ENCODE measurements at regions not wholly inside any gene's neighbourhood (a gene's known extent, or its start where the extent isn't known, plus 50 kb on each side); places are given as distances from the start of the nearest gene placed in this dataset.
A peak's percentile ranks its signal among the peaks of the same experiment; 100 is the strongest.

GRCh38 chr9:36765468-36766341, 193.0 kb downstream of the MELK start (continued):
- TF ChIP-seq ZNF646 (CRISPR knock-in tag; IDR thresholded peaks at IDR 0.05), result peak; percentile 24; the same call in 1 of the 2 replicates
- TF ChIP-seq KDM5A (IDR thresholded peaks at IDR 0.05; ENCODE audit: borderline replicate concordance, low read length), result no peak
- TF ChIP-seq DR1 (CRISPR knock-in tag; IDR thresholded peaks at IDR 0.05), result peak; percentile 57
- peak; percentile 66; the same call in 1 of the 2 replicates for TF ChIP-seq ZFP90 (CRISPR knock-in tag; IDR thresholded peaks at IDR 0.05; ENCODE audit: borderline replicate concordance)
- no peak for TF ChIP-seq HNRNPK (IDR thresholded peaks at IDR 0.05; ENCODE audit: low read depth, low read length, poor library complexity, severe bottlenecking)
- peak; percentile 19; the same call in 1 of the 2 replicates for TF ChIP-seq THRA (CRISPR knock-in tag; IDR thresholded peaks at IDR 0.05; ENCODE audit: borderline replicate concordance)
- no peak for TF ChIP-seq ZBTB3 (CRISPR knock-in tag; IDR thresholded peaks at IDR 0.05; ENCODE audit: borderline replicate concordance, low read depth)
- no peak for TF ChIP-seq HNRNPH1 (optimal IDR thresholded peaks at IDR 0.05; ENCODE audit: low read depth, low read length)
- 0 out of 2 replicates have a peak, but pooled peaks have one; percentile 19 for TF ChIP-seq ZXDC (CRISPR knock-in tag; IDR thresholded peaks at IDR 0.05)
- TF ChIP-seq THAP9 (CRISPR knock-in tag; IDR thresholded peaks at IDR 0.05; ENCODE audit: borderline replicate concordance), result 0 out of 2 replicates have a peak, but pooled peaks have one; percentile 28
